Stimulated activated CD4-positive, alpha-beta T cell treated with anti-CD3 and anti-CD28 coated beads, Interleukin-15, amount 100 ng/mL, for 48 hours (primary cell): ENCODE measurements at regions not wholly inside any gene's neighbourhood (a gene's known extent, or its start where the extent isn't known, plus 50 kb on each side); places are given as distances from the start of the nearest gene placed in this dataset.

Experiments
- DNase-seq, 2 donors: peaks; one replicate each; pipeline ENCODE4 v3.0.0-alpha.2; 2020; ENCODE audit warnings: low read depth in 2 of 2

DNA sequence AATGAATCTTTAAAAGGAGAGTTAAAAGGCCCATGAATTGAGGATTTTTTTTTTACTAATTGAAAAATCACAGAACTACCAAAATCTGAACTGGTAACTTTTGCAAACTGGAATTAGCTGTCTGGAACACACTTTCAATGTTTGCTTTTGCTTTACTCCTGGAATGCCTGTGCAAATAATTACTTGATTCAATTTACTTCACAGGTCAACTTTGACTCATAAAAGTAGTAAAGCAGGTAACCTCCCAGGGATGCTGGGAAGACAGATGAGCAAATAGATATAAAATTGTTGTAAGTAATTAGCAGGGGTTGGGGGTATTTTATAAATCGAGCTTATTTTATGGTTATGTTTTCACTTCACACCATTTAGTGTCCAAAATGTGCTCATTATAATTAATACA, 398.3 kb upstream of the HNRNPA3 start:
- no peak for DNase-seq

DNA sequence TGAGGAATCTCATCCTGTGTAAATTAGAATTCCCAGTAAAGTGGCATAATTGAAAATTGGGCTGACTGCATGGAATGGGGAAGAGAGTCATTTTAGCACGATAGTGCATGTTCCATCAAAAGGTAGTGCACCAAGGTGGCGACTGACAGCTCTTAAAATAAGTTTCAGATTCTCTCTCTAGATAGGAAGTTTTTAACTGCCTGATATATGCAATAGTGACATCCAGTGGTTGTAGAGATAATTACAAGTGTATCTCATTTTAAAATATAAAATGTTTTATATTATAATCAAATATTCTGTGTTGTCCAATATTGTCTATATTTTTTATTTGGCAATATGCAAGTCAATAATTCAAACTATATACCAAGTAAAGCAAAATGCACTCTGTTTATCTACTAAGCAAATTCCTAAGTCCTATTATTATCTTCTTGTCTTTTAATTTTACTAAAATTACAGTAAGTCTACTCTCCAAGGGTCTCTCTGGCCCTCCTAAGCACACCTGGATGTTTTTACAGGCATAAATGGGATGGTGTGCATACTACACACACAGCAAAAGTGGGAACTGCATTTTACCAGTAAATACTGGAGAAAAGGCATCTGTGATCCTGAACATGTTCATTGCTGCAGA, 397.7 kb upstream of the HNRNPA3 start:
- no peak for DNase-seq

DNA sequence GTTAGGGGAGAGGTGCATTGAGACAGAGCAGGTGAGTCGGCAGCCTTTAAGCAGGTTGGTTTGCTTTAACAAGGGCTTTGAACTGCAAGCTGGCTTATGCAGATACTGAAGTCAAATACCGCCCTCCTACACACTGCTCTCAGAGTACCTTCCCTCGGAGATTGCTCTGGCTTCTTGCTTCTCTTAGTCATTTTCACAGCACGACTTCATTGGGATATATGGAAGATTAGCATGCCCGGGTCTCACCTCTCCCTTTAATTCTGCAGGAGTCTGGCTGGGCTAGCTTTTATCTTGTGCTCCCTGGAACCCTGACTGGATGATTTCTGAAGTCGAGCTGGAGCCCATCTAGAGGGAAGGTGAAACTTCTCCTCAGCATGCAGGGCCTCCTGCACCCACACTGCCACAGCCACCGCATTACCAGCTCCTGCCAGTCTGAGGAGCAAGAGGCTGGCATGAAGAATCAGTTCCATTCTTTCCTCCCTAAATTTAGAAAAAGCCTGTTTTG, 395.5 kb upstream of the HNRNPA3 start:
- no peak for DNase-seq

DNA sequence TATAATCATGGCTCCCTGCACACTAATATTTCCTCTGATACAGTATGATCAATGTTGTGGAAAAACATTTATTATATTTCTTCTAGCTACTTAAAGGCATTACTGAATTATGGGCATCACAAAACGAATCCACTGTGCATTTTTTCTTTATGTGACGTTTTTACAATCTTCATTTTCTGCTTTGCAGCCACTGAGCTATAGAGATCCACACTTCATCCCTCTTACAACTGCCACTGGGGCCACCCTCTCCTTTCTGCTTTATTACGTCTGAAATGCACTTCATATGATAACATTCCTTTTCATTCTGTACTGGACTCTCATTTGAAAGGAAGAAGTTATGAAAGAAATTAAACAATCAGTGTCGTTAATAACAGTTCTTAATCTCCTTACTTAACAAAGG, 394.5 kb upstream of the HNRNPA3 start:
- no peak for DNase-seq

DNA sequence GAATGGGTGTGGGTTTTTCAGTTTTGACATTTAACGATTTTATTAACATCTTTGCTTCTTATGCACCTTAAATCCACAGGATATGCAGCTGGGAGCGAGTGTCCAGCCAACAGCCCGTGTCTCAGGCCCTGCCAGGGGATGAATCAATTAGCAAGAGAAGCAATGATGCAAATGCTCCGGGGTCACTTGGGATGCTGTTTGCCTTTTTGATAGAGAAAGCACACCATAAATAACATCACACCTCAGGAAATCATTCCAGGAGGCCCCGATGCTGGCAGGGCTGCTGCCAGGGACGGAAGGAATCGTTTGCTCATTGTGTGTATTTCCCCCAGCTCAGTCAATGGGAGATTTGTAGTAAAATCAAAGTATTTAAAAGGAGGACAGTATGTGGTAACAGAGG, 394.0 kb upstream of the HNRNPA3 start:
- no peak for DNase-seq

DNA sequence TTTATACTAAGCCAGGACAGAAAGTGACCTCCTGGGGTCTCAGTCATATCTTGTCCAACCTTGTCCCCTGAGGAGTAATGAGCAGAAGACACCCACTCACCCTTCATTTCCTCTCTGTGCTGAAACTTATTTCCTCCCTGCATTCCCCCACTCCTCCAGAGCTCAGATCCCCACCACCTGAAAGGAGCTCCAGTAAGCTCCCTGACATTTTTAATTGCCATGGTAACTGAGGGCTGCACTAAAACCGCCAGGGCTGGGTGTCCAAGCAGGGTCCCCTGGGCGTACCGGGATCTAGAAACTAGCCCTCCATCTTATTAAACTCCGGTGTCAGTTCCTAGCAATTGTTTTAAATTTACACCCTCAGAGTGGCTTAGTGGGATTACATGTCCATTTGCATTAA, 393.3 kb upstream of the HNRNPA3 start:
- DNase-seq, result no peak

DNA sequence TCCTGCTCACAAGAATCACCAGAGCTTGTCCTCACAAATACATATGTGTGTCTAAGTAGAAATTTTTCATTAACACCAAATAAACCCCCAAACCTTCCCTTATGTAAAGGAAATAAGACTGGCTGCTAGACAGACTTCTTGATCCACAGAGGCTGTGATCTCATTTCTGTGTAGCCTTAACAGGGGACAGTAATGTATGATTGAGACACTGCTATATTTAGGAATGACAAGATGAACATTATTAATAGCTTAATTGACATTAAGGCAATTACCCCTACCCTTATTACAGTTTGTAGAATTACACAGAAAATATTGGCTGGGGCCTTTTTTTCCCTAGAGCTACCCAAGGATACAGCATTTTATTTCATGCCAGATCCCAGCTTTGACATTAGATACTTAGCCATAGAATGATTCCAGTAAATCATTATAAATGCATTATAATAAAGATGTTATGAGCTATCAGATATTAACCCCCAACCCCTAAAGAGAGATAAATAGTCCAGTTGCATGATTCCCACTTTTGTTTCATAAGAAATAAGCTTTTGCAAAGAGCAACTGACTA, 392.1 kb upstream of the HNRNPA3 start:
- no peak for DNase-seq

DNA sequence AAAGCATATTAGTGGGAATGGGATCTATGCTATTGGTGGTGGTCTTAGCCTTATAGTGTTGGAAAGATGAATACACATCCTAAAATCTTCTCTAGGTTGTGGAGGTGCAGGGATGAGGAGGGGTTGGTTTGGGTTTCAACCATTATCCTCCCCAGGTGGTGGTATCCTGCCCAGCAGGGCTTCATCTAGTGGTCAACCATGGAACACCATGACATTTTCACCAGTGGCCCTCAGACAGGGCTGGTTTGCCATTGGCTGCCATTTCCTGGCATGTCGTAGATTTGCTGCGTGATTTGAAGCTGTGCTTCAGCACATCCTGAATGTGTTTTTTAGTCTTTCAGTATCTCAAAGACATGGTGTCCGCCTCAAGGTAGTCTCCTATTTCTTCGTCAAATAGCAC, 391.2 kb upstream of the HNRNPA3 start:
- DNase-seq, result no peak

DNA sequence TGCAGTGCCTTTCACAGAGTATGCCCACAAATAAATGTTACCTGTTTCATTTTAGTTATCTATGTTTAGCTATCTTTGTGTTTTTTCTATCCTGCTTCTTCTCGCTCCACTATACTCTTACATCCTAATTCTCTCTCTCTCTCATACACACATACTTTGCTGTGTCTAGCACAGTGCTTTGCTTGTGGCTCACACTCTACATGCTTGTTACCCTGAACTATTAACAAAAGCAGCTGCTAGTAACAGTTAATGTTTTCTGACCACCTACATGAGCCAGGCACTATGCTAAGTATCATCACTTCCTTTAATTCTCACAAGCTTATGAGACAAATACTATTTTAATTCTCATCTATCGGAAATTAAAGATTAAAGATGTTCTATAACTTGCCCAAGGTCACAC, 390.5 kb upstream of the HNRNPA3 start:
- no peak for DNase-seq

DNA sequence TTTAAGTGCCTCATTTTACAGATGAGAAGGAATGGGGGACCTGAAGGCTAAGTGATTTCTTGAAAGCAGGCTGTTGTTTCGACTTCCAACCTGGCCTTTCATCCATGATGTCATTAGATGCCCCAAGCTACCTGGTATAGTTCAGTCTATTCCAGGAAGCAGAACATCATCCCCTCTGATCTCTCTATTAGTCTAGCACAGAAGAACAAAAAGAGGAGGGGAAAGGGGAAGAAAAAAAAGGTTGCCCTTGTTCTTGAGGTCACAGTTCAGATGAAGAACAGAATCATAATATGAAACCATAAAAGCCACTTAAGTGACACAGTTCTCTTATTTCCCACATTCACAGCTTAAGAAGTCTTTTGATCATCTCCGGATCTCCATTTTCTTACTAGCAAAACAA, 386.2 kb upstream of the HNRNPA3 start:
- no peak for DNase-seq

DNA sequence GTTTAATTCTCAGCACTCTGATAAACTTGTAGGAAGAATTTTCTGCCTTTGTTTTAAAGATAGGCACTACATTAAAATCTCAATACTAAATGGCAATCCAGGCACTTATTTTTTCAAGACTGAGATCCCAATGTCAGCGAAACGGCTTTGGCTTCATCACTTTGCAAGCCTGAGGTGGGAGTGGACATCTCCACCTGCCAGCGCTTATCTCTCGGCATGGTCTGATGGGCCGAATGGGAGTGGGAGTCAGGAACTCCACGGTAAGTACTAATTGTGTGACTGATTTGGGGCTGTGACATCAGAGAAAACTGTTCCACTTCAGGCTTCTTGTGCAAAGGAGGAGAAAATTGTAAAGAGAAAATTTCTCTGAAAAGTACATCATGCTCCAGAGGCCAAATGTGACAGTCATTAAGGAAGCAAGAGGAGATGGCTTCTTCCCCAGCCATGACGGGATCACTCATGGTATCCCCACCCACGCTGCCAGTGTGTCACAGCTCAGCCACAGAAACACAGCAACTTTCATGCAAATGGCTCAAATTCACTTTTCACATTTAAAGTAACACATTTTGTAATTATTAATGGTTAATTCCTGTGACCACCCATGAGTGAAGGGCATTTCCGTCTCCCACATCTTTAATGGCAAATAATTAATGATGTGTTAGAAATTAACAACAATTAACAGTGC, 385.5 kb upstream of the HNRNPA3 start:
- DNase-seq, result peak; percentile 40 to 64

DNA sequence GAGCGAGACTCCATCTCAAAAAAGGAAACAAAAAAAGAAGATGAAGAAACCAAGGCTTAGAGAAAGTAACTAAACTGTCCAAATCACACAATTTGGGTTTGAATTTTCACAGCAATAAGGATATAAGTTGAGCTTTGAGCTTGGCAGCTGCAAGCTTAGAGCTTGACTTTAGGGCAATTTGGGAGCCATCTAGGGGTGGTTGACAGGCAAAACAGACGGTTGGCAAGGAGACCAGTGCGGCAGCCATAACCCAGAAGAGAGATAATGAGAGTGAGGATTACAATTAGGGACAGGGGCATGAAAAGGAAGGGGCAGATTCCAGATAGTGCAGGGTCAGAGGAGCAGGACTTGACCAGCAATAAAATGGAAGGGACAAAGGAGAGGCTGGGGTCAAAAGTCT, 382.2 kb upstream of the HNRNPA3 start:
- no peak for DNase-seq

DNA sequence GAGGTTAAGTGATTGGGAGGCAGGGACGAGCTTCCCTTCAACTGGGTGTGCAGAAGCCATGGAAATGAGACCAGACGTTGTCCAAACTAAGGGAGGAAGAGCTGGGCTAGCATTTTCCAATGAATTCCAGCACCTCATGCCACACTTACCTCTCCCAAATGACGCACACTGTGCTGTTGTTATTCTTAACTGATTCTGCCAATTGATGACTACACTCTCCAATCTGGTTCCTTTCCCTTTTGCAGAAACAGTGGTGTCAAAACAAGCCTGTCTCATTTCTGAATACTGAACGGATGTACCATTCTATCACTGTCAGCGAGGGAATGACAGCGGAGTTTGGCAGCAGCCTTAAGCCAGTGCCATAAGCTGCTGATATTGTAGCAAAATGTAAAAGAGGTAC, 380.5 kb upstream of the HNRNPA3 start:
- DNase-seq, result no peak

DNA sequence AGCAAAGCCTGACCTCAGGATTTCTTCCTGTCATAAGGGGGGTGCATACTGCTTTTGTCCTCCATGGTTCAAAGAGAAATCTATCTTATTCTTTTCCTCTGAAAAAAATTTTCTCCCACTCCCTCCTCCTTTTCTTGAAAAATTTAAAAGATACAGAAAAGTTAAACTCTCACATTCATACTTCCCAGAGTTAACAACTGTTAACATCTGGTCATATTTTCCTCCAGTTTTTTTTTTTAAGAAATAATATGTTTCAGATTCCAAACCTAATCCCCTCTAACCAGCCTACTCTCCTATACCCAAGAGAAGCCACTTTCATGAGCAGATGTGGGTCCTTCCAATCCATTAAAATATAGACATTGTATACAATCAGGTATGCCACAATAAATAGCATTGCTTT, 378.9 kb upstream of the HNRNPA3 start:
- no peak for DNase-seq

DNA sequence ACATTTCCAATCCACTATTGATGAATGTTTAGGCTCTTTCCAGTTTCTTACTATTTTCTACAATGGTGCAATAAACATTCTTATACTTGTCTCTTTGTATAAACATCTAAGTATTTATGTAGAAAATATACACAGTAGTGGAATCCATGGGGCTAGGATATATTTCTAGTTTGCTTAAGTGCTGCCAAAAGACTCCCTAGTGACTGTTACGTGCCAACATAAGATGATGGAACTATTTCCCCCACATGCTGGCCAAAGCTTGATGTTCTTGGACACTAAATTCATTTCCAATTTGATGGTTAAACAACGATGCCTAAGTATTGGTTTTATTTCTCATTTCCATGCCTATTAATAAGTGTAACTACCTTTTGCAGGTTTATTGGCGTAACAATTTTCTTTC, 378.4 kb upstream of the HNRNPA3 start:
- DNase-seq, result no peak

DNA sequence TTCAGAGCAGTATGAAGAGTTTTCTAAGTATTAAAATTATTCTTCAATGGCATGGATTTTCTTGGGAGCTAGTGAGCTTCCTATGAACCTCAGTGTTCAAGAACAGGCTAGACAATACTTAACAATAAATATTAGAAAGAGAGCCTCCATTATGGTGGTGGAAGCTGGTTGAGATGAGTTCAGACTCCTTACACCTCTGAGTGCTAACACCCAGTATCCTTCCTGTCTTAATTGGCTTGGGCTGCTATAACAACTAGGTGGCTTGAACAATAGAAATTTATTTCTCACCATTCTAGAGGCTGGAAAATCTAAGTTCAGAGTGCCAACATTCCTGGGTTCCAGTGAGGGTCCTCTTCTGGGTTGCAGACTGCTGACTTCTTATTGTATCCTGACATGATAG, 369.4 kb upstream of the HNRNPA3 start:
- no peak for DNase-seq

DNA sequence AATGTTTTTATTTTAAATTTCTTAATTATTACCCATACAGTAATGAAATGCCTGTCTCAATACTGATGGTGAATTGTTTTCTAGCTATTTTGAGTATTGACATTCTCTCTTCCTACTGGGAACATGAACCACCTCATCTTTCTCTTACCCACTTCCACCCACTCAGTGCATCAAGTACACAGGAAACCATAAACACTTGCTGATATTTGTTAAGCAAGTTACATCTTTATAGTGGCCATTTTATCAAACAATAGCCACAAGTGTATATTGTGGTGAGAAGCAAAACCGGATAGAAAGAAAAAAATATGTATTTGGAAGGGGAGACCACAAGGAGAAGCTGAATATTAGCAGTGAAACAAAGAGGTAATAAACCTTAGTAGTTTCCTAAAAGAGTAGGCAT, 368.1 kb upstream of the HNRNPA3 start:
- no peak for DNase-seq

DNA sequence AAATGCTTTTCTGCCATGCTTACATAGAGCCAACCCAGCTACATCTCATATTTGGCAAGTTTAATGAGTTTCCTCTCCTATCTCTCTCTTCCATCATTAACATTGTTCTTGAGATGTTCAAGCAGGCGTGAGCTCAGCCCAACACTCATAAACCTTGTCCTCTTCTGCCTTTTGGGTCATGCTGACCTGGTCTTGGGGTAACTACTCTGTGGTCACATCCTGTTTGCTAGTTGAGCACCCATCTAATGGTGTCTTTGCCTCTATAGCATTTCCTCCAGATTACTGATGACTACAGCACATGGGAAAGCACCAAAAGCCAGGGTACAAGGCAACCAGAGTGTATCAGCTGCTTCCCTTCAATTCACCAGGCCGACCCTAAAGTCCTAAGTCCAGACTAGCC, 366.9 kb upstream of the HNRNPA3 start:
- DNase-seq, result no peak

DNA sequence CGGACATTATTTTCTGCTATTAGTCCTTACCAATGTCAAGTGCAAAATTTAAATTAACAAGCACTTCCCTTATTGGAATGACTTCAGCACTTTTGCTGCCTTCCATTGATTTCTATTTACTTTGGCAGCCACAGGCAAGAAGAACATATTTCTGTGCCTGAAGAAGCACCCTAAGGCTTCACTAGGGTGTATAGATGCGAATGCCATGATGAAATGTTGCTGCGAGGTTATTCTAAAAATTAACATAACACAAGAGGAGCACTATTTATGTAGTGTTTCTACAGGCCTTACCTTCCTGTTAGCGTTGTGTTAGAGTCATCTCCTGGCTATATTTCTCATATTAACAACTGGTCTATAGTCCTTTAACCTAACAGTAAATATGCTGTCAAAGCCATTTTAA, 365.0 kb upstream of the HNRNPA3 start:
- DNase-seq, result no peak

DNA sequence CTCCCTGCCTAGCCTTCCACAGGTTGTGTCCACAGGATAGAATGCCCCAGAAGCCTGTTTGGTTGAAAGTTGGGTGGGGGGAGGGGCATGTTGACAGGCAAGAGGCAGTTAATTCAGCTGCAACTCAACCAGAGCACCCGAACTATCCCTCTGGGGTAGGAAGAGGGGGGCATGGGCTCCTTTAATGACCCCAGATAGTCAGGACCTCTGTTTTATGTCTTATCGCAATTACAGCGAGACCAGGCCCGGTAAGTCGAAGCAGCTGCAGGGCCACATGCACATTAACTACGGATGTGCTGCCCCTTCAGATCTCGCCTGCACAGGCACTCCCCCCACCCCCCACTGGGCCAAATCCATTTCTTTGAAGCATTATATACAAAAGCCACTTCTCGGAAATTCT, 363.8 kb upstream of the HNRNPA3 start:
- no peak for DNase-seq

DNA sequence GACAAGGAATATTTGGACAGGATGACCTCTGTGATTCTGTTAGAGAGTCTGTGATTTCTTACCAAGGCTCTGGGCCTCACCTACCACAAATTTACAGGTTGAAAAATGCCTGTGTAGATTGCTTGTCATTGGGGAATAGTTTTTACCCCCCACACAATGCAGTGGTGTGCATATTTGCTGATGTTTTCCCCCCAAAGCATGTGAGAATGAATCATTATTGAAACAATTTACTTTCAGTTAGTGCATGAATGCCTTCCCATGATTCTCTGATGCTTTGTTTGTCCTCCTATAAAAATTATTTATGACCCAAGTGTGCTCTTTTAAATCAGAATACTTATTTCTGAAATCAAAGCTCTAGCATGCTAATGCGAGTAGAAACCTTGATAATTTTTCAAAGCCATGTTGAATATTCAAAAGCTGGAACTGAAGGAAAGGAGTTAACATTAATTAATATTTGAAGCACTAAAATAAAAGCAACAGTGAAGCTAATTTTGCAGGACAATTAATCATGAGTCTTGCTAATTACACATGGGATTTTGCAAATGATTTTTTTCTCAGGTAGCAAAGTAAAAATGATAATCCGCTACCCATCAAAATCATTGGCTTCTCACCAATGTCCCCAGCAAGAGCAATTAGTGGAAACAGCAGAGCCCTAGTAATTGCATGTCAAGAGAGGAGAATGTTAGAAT, 361.2 kb upstream of the HNRNPA3 start:
- no peak for DNase-seq

DNA sequence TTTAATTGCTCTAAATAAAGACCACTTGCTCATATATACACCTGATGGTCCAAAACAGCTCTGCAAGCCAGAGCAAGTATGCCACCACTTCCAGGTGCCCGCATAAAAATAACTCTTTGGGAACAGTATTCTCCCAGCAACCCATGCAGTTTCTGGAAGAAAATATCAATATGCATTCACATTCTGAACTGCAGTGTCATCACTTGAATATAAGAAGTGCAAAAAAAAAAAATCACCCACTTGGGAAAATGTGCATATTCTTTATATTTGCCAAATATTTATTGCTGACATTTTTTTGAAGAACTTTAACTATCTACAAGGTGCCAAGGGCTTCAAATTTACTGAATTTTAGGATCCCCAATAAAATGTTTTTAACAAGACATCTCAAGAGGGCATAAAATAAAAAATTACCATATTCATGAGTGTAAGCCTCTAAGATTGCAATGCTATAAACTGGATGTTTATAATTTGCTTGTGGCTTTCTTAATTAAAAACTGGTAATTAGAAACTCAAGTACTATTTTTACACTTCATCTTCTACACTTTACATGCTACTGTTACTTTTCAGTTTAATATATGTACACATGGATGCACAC, 360.6 kb upstream of the HNRNPA3 start:
- no peak for DNase-seq

DNA sequence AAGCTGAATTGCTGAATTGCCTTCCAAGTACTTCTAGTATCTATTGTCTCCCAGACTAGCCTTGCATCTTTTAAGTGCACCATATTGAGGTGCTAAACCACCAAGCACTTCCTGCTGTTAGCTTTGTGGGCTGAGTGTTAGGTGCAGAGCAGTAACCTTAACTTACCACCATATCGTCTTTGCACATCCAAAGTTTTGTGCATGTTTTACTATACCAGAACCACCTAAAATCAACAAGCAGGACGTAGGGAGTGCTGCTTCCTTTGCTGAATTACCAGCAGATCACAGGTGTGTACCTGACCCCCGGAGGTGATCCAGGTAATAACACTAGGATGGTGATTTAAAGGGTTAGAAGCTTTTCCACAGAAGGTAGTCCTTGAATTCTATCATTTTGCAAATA, 359.9 kb upstream of the HNRNPA3 start:
- DNase-seq, result no peak
